Thyroid gland (tissue), 4 donors: ENCODE measurements at regions not wholly inside any gene's neighbourhood (a gene's known extent, or its start where the extent isn't known, plus 50 kb on each side); places are given as distances from the start of the nearest gene placed in this dataset.
"Not testable (repeated sequence)": the region's sequence is repeated elsewhere in the genome, so short reads cannot be mapped to it uniquely, and the experiment has no call there.

Experiments
- CTCF ChIP-seq, 6 experiments: fragments of 200-600 bp in 3 of 6; fragments of 450-650 bp in 3 of 6; sonication (generic) in 3 of 6; IDR thresholded peaks; one replicate each; pipeline ENCODE4 v1.5.1; 2016 to 2019; ENCODE audit warnings: antibody characterized with exemption in 6 of 6, mild to moderate bottlenecking in 2 of 6, inconsistent platforms in 1 of 6, moderate library complexity in 1 of 6
- POLR2A ChIP-seq, 2 donors: fragments of 450-650 bp; IDR thresholded peaks; one replicate each; pipeline ENCODE4 v1.6.1; 2017; ENCODE audit warnings: antibody characterized with exemption in 2 of 2, mild to moderate bottlenecking in 2 of 2, moderate library complexity in 1 of 2

DNA sequence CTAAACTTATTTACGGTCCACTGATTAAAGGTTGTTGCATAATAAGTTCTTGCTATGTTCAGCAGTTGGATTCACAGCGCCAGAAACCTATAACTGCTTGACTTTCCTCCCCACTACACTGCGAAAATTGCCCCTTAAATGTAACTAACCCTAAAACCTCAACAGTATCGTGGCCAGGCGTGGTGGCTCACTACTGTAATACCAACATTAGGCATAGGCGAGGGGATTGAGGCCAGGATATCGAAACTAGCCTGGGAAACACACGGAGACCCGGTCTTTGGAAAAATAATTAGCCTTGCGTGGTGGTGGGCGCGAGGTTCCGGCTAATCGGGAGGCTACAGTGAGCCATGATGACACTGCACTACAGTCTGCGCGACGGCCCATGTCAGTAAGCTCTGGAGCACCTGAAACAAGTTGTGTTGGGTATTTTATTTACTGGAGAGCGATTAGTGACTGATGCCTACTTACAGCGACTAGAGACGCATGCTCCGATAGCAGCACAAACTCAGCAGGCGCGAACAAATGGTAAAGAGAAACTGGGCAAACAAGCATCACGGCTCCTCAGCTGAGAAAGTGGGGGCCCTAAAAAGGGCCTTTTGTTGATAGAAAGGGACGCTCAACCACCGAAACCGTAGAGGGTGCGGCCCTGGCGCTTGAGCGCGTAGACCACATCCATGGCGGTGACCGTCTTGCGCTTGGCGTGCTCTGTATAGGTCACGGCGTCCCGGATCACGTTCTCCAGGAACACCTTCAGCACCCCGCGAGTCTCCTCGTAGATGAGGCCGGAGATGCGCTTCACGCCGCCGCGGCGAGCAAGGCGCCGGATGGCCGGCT is 81.4 kb downstream of the OR2B2 start:
- not testable (repeated sequence) for TF ChIP-seq CTCF, POLR2A (IDR thresholded peaks at IDR 0.05)
